Neuronal stem cell (in vitro differentiated cells): ENCODE measurements at regions not wholly inside any gene's neighbourhood (a gene's known extent, or its start where the extent isn't known, plus 50 kb on each side); places are given as distances from the start of the nearest gene placed in this dataset.

Experiments used
- DNase-seq: peaks from one replicate; pipeline ENCODE4 v3.0.0-alpha.2; 2013; ENCODE audit warnings: low spot score
- H2AFZ ChIP-seq: one replicate; pipeline ENCODE4 v1.6.1; 2013; ENCODE audit warnings: mild to moderate bottlenecking, low read length, inconsistent platforms
- H2AK5ac ChIP-seq: 2 replicates; pipeline ENCODE4 v1.6.1; 2013; ENCODE audit warnings: low read depth, mild to moderate bottlenecking, inconsistent platforms, low read length, moderate library complexity, mixed read lengths
- H2BK120ac ChIP-seq: 2 replicates; pipeline ENCODE4 v1.6.1; 2013; ENCODE audit warnings: low read depth, mild to moderate bottlenecking, inconsistent platforms, low read length, moderate library complexity, mixed read lengths
- H2BK12ac ChIP-seq: one replicate; pipeline ENCODE4 v1.6.1; 2013; ENCODE audit warnings: low read length, inconsistent platforms
- H2BK15ac ChIP-seq: 2 replicates; pipeline ENCODE4 v1.6.1; 2013; ENCODE audit warnings: mild to moderate bottlenecking, low read length, inconsistent platforms, mixed read lengths
- H2BK5ac ChIP-seq: one replicate; pipeline ENCODE4 v1.6.1; 2013; ENCODE audit warnings: inconsistent platforms, mild to moderate bottlenecking, low read length, moderate library complexity
- H3K14ac ChIP-seq: one replicate; pipeline ENCODE4 v1.6.1; 2013; ENCODE audit warnings: low read length, inconsistent platforms
- H3K18ac ChIP-seq: 2 replicates; pipeline ENCODE4 v1.6.1; 2013; ENCODE audit warnings: low read length, inconsistent platforms
- H3K23ac ChIP-seq: 2 replicates; pipeline ENCODE4 v1.6.1; 2013; ENCODE audit warnings: low read depth, mild to moderate bottlenecking, mixed read lengths, low read length, inconsistent platforms; ENCODE audit not compliant: poor library complexity
- H3K27ac ChIP-seq: replicated peaks from 3 replicates; pipeline ENCODE4 v1.5.1; 2013; ENCODE audit warnings: low read length, inconsistent platforms
- H3K27me3 ChIP-seq, 3 experiments: 2 replicates each; pipeline ENCODE4 v1.6.1; 2013; ENCODE audit warnings: low read length in 3 of 3, mild to moderate bottlenecking in 2 of 3, inconsistent platforms in 1 of 3, low read depth in 1 of 3, mixed read lengths in 1 of 3, moderate library complexity in 1 of 3; ENCODE audit not compliant: control insufficient read depth in 3 of 3, insufficient read depth in 3 of 3
- H3K36me3 ChIP-seq, 2 donors: replicated peaks in 1 of 2; 2 replicates each; pipeline ENCODE4 v1.6.1; 2013; ENCODE audit warnings: low read length in 2 of 2; ENCODE audit not compliant: control insufficient read depth in 2 of 2, insufficient read depth in 2 of 2
- H3K4ac ChIP-seq: 2 replicates; pipeline ENCODE4 v1.6.1; 2013; ENCODE audit warnings: inconsistent platforms, mild to moderate bottlenecking, low read length, moderate library complexity
- H3K4me1 ChIP-seq, 2 donors: 1 replicate in 1 of 2; 2 replicates in 1 of 2; pipeline ENCODE4 v1.6.1; 2013; ENCODE audit warnings: low read length in 2 of 2, low read depth in 1 of 2; ENCODE audit not compliant: control insufficient read depth in 2 of 2, insufficient read depth in 1 of 2
- H3K4me2 ChIP-seq: one replicate; pipeline ENCODE4 v1.6.1; 2013; ENCODE audit warnings: mild to moderate bottlenecking, low read length, inconsistent platforms; ENCODE audit not compliant: insufficient read depth, poor library complexity, severe bottlenecking
- H3K4me3 ChIP-seq, 2 donors: 2 replicates each; pipeline ENCODE4 v1.5.1; 2013; ENCODE audit warnings: low read length in 2 of 2, mild to moderate bottlenecking in 2 of 2, inconsistent platforms in 1 of 2, moderate library complexity in 1 of 2
- H3K79me1 ChIP-seq: one replicate; pipeline ENCODE4 v1.6.1; 2013; ENCODE audit warnings: low read depth, mild to moderate bottlenecking, inconsistent platforms, low read length, moderate library complexity
- H3K9ac ChIP-seq: one replicate; pipeline ENCODE4 v1.6.1; 2013; ENCODE audit warnings: mild to moderate bottlenecking, low read depth, low read length, inconsistent platforms; ENCODE audit not compliant: poor library complexity
- H3K9me3 ChIP-seq, 2 donors: replicated peaks in 1 of 2; 2 replicates each; pipeline versions ENCODE3 to v1.6.1; 2013; ENCODE audit warnings: low read length in 2 of 2, mild to moderate bottlenecking in 2 of 2, inconsistent platforms in 1 of 2, low read depth in 1 of 2, mixed read lengths in 1 of 2, moderate library complexity in 1 of 2; ENCODE audit not compliant: control insufficient read depth in 2 of 2, insufficient read depth in 1 of 2
- H4K8ac ChIP-seq: one replicate; pipeline ENCODE4 v1.6.1; 2013; ENCODE audit warnings: low read depth, mild to moderate bottlenecking, inconsistent platforms, low read length, moderate library complexity
- H4K91ac ChIP-seq: one replicate; pipeline ENCODE4 v1.6.1; 2013; ENCODE audit warnings: low read length, low read depth, mild to moderate bottlenecking, inconsistent platforms; ENCODE audit not compliant: poor library complexity
- WGBS, 2 donors: extraction: QIAGEN DNeasy Blood & Tissue Kit; methylation state at CpG; one replicate each; pipeline ENCODE4 v1.1.7; 2013; ENCODE audit warnings: missing lambda C conversion rate in 2 of 2, mixed read lengths in 1 of 2; ENCODE audit not compliant: insufficient read length in 2 of 2, insufficient replicate concordance in 1 of 2; ENCODE audit errors: extremely low coverage in 2 of 2; 5-methylcytosine and 5-hydroxymethylcytosine counted together

DNA sequence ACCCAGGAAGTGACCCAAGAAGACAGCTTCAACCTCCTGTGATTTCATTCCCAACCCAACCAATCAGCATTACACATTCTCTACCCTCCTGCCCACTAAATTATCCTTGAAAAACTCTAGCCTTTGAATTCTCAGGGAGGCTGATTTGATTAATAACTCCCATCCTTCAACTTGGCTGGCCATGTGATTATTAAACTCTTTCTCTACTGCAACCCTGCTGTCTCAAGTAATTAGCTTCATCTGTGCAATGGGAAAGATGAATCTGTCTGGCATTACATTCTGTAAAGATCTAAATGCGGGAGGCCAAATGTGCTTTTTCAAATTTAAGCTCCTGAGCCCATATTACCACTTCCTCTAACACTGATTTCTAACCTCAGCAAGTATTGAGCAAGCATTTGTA is 95.9 kb upstream of the STT3B start:
- no peak overlapping the region for H4K8ac ChIP-seq
- no peak overlapping the region for H3K4me3 ChIP-seq
- no peak overlapping the region for H3K27ac ChIP-seq
- no peak overlapping the region for H2BK120ac ChIP-seq
- no peaks in the 10 kb centered on the region for H3K36me3 ChIP-seq
- no peak overlapping the region for H2BK5ac ChIP-seq
- H3K4ac ChIP-seq = no peak overlapping the region
- no peak overlapping the region for H3K14ac ChIP-seq
- H2AFZ ChIP-seq = no peak overlapping the region
- no peak for DNase-seq
- no peak overlapping the region for H3K4me2 ChIP-seq
- no peak overlapping the region for H2AK5ac ChIP-seq
- H3K9me3 ChIP-seq = peaks cover 0 to 5% of the 10 kb centered on the region in 2 donors
- no peak overlapping the region for H3K9ac ChIP-seq
- H3K23ac ChIP-seq = no peak overlapping the region
- H3K27me3 ChIP-seq = no peaks in the 10 kb centered on the region
- no peak overlapping the region for H4K91ac ChIP-seq
- no peak overlapping the region for H2BK12ac ChIP-seq
- H3K18ac ChIP-seq = no peak overlapping the region
- no CpG with 5 or more reads among the region's 1 CpG for WGBS, 2 donors
- peaks cover 3% of the 10 kb centered on the region in 2 donors for H3K4me1 ChIP-seq
- no peak overlapping the region for H2BK15ac ChIP-seq
- no peaks in the 10 kb centered on the region for H3K79me1 ChIP-seq

GRCh38 chr3:31438742-31439141 is 94.0 kb upstream of the STT3B start:
- Histone ChIP-seq H3K4me2 (no peak overlapping the region), H3K18ac (no peak overlapping the region), H2AK5ac (no peak overlapping the region), H3K14ac (no peak overlapping the region), H3K9ac (no peak overlapping the region), H3K27ac (no peak overlapping the region), H3K36me3 (no peaks in the 10 kb centered on the region), H3K23ac (no peak overlapping the region), H2BK120ac (no peak overlapping the region), H2BK15ac (no peak overlapping the region), H3K4me3 (no peak overlapping the region), H2BK5ac (no peak overlapping the region), H4K8ac (no peak overlapping the region), H2AFZ (no peak overlapping the region), H3K9me3 (peaks cover 0 to 5% of the 10 kb centered on the region in 2 donors), H3K4ac (no peak overlapping the region), H3K27me3 (no peaks in the 10 kb centered on the region), H2BK12ac (no peak overlapping the region), H3K4me1 (peaks cover 3% of the 10 kb centered on the region in 2 donors), H3K79me1 (no peaks in the 10 kb centered on the region), H4K91ac (no peak overlapping the region)
- no peak for DNase-seq
- WGBS, 2 donors = no CpG with 5 or more reads among the region's 2 CpGs

DNA sequence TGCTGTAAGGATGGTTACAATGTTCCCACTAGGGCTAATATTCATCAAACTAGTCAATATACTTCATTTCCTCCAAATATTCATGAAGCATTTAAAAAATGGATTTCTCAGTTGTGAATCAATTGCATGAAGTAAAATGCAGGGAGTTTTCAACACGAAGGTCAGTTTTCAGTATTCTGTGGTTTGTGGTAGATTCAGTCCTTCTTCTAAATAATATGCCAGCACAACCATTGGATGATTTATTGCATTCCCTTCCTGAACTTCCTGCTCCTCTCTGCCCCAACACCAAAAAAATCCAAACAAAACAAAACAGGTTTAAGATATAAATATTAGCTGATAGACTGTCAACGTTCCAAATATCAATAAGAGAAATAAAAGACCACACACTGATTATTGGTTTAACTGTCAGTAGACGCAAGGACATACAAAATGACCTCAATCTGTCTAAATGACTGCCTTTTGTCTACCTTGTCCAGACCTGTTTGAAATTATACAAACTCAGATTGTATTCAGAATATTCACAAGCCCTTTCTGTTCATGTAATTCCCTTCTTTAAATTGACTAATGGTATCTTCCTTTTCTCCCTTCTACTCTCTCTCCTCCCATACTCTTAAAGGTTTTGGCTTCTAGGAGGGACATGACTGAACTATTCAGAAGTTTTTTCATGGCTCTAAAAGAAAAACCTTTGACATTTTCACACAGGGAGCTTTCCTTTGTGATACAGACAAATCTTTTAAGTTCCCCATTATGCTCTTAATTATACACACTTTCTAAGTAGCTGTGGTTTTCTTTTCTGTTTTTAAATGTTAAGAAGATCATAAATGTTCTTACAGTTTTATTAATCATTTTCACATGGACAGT is 92.6 kb upstream of the STT3B start:
- no peaks in the 10 kb centered on the region for H3K79me1 ChIP-seq
- H2BK120ac ChIP-seq = no peak overlapping the region
- H3K36me3 ChIP-seq = no peaks in the 10 kb centered on the region
- no peak overlapping the region for H3K23ac ChIP-seq
- H2AK5ac ChIP-seq = no peak overlapping the region
- no peak overlapping the region for H3K18ac ChIP-seq
- H3K4me1 ChIP-seq = peaks cover 3 to 5% of the 10 kb centered on the region in 2 donors
- H2BK5ac ChIP-seq = no peak overlapping the region
- no CpG with 5 or more reads among the region's 3 CpGs for WGBS, 2 donors
- H3K4ac ChIP-seq = no peak overlapping the region
- DNase-seq = no peak
- no peak overlapping the region for H2BK12ac ChIP-seq
- H3K9me3 ChIP-seq = peaks cover 0 to 5% of the 10 kb centered on the region in 2 donors
- no peak overlapping the region for H4K91ac ChIP-seq
- H3K4me2 ChIP-seq = no peak overlapping the region
- H4K8ac ChIP-seq = no peak overlapping the region
- H3K4me3 ChIP-seq = no peak overlapping the region
- no peak overlapping the region for H2AFZ ChIP-seq
- no peak overlapping the region for H3K27ac ChIP-seq
- no peaks in the 10 kb centered on the region for H3K27me3 ChIP-seq
- H3K9ac ChIP-seq = no peak overlapping the region
- H2BK15ac ChIP-seq = no peak overlapping the region
- no peak overlapping the region for H3K14ac ChIP-seq

GRCh38 chr3:31440878-31441277 is 91.8 kb upstream of the STT3B start:
- no peak overlapping the region for H3K27ac ChIP-seq
- H2BK15ac ChIP-seq = no peak overlapping the region
- H2AFZ ChIP-seq = no peak overlapping the region
- H3K23ac ChIP-seq = no peak overlapping the region
- H3K9ac ChIP-seq = no peak overlapping the region
- no peak overlapping the region for H4K8ac ChIP-seq
- H3K14ac ChIP-seq = no peak overlapping the region
- H3K4me1 ChIP-seq = peaks cover 3 to 5% of the 10 kb centered on the region in 2 donors
- H2BK5ac ChIP-seq = no peak overlapping the region
- H2BK120ac ChIP-seq = no peak overlapping the region
- no peak overlapping the region for H2AK5ac ChIP-seq
- no peak overlapping the region for H4K91ac ChIP-seq
- H3K4me3 ChIP-seq = no peak overlapping the region
- H3K18ac ChIP-seq = no peak overlapping the region
- WGBS, 2 donors = no CpG with 5 or more reads among the region's 1 CpG
- no peak overlapping the region for H2BK12ac ChIP-seq
- no peak overlapping the region for H3K4ac ChIP-seq
- no peak overlapping the region for H3K4me2 ChIP-seq
- no peak for DNase-seq
- H3K9me3 ChIP-seq = peaks cover 0 to 5% of the 10 kb centered on the region in 2 donors
- no peaks in the 10 kb centered on the region for H3K36me3 ChIP-seq
- no peaks in the 10 kb centered on the region for H3K27me3 ChIP-seq
- no peaks in the 10 kb centered on the region for H3K79me1 ChIP-seq
